ENCODE measurements at regions not wholly inside any gene's neighbourhood (a gene's known extent, or its start where the extent isn't known, plus 50 kb on each side); places are given as distances from the start of the nearest gene placed in this dataset.
A peak's percentile ranks its signal among the peaks of the same experiment; 100 is the strongest.

- DNase-seq (ENCODE audit: low read depth), result no peak
- H3K4me3 ChIP-seq (ENCODE audit: control insufficient read depth, low read depth, low read length), result no peak overlapping the region
- no peak for TF ChIP-seq CTCF (conservative IDR thresholded peaks at IDR 0.05; ENCODE audit: control insufficient read depth, insufficient read depth, low read depth, low read length)
Measured at GRCh38 chrX:109952050-109952449, 50.9 kb upstream of the TMEM164 start.

GRCh38 chrX:109952985-109953905, 49.7 kb upstream of the TMEM164 start:
- peak; percentile 38 for DNase-seq (ENCODE audit: low read depth)
- no peak overlapping the region for H3K4me3 ChIP-seq (ENCODE audit: control insufficient read depth, low read depth, low read length)
- TF ChIP-seq CTCF (conservative IDR thresholded peaks at IDR 0.05; ENCODE audit: control insufficient read depth, insufficient read depth, low read depth, low read length), result no peak

Data from fibroblast of mammary gland (primary cell).